BJ (cell line): ENCODE measurements at regions not wholly inside any gene's neighbourhood (a gene's known extent, or its start where the extent isn't known, plus 50 kb on each side); places are given as distances from the start of the nearest gene placed in this dataset.

Experiments
- CTCF ChIA-PET: fragments of 350-600 bp; formaldehyde crosslinking; extraction: SDS; loops from one replicate; lab custom pipeline; 2021; ENCODE audit warnings: antibody characterized with exemption, inconsistent platforms; lab: Yijun Ruan, JAX
- POLR2A ChIA-PET: fragments of 300-600 bp; sonication (Branson Sonifier 250); formaldehyde crosslinking; extraction: SDS; loops from one replicate; lab custom pipeline; 2021; ENCODE audit warnings: antibody characterized with exemption; lab: Charles Lee
- DNase-seq: peaks from one replicate; pipeline ENCODE4 v3.0.0-alpha.2; 2011; ENCODE audit warnings: low read depth
- H3K27me3 ChIP-seq: 2 replicates; pipeline ENCODE4 v1.6.0; 2011; ENCODE audit warnings: low read length; ENCODE audit not compliant: control insufficient read depth, insufficient read depth
- H3K36me3 ChIP-seq: 2 replicates; pipeline ENCODE4 v1.5.1; 2011; ENCODE audit warnings: low read length; ENCODE audit not compliant: control insufficient read depth, insufficient read depth
- H3K4me3 ChIP-seq: 2 replicates; pipeline ENCODE4 v1.5.1; 2011; ENCODE audit warnings: low read depth, mild to moderate bottlenecking, control low read depth, low read length
- TF ChIP-seq, protein P1 (sequence below): IDR thresholded peaks from 2 replicates; pipeline ENCODE4 v1.5.1; 2011; ENCODE audit warnings: low read depth, mild to moderate bottlenecking, control low read depth, inconsistent platforms, low read length, moderate library complexity; ENCODE audit not compliant: insufficient read depth

DNA sequence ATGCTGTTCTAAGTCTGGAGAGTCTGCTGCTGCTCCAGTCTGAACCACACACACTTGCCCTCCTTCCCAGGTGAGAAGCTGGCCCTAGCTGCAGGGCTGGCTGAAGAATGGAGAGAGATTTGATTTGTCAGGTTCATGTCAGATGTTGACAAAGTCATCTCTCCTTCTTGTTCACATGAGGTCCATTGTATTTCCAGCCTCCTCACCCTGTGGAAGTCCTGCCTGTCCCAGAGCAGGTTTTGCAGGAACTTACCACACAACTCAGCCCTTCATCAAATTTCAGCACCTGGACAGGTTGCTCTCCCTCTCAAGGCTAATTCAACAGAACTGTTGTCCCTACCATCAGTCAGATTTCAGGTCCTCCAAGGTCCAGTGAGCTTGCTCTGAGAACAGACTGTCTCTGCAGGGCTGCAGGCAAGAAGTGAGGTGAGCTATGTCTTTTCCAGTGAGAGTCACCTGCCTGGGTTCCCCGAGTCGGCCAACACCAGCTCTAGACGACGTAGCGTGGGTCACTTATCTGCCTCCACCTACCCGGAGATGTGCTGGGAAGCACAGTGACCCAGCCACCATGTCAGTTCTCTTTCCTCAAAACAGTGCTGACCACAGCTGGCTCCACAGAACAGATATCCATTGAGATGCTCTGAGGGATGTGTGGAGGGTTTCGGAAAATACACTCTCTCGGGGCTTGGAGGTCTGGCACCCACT is 58.0 kb upstream of the CD93 start:
- H3K4me3 ChIP-seq, result no peak overlapping the region
- DNase-seq, result no peak
- CTCF ChIA-PET, result interaction anchor here (1.6 kb wide), 1 partner anchor 9 kb away, joined by 4 read pairs; no protein-coding TSS in a partner anchor
- POLR2A ChIA-PET, result no interaction called here
- TF ChIP-seq, protein P1, sequence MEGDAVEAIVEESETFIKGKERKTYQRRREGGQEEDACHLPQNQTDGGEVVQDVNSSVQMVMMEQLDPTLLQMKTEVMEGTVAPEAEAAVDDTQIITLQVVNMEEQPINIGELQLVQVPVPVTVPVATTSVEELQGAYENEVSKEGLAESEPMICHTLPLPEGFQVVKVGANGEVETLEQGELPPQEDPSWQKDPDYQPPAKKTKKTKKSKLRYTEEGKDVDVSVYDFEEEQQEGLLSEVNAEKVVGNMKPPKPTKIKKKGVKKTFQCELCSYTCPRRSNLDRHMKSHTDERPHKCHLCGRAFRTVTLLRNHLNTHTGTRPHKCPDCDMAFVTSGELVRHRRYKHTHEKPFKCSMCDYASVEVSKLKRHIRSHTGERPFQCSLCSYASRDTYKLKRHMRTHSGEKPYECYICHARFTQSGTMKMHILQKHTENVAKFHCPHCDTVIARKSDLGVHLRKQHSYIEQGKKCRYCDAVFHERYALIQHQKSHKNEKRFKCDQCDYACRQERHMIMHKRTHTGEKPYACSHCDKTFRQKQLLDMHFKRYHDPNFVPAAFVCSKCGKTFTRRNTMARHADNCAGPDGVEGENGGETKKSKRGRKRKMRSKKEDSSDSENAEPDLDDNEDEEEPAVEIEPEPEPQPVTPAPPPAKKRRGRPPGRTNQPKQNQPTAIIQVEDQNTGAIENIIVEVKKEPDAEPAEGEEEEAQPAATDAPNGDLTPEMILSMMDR, result no peak
- no peaks in the 10 kb centered on the region for H3K36me3 ChIP-seq
- no peaks in the 10 kb centered on the region for H3K27me3 ChIP-seq

DNA sequence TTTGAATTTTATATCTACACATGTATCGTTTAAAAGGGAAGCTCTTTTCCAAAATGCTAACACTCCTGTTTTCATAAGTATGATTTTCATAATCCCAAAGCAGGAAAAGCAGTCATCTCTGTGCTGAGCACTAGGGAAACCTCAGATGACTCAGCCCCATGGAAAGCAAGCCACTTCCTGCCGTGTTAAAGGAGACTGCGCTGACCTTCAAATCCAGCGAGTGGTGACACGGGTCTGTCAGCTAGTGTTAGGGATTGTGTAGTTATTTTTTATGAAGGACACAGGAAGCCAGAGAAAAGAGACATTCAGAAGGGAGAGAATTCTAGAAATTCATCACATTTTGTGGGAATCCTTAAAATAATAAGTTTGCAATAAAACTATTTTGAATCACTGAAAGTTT is 57.0 kb upstream of the CD93 start:
- peak; percentile 53 for DNase-seq
- Histone ChIP-seq H3K36me3 (no peaks in the 10 kb centered on the region), H3K27me3 (no peaks in the 10 kb centered on the region), H3K4me3 (no peak overlapping the region)
- TF ChIP-seq, protein P1, result no peak
- POLR2A ChIA-PET, result no interaction called here
- CTCF ChIA-PET, result interaction anchor here (1.1 to 1.6 kb wide), 2 partner anchors 11 to 92 kb away, joined by 3 to 4 read pairs; no protein-coding TSS in a partner anchor

DNA sequence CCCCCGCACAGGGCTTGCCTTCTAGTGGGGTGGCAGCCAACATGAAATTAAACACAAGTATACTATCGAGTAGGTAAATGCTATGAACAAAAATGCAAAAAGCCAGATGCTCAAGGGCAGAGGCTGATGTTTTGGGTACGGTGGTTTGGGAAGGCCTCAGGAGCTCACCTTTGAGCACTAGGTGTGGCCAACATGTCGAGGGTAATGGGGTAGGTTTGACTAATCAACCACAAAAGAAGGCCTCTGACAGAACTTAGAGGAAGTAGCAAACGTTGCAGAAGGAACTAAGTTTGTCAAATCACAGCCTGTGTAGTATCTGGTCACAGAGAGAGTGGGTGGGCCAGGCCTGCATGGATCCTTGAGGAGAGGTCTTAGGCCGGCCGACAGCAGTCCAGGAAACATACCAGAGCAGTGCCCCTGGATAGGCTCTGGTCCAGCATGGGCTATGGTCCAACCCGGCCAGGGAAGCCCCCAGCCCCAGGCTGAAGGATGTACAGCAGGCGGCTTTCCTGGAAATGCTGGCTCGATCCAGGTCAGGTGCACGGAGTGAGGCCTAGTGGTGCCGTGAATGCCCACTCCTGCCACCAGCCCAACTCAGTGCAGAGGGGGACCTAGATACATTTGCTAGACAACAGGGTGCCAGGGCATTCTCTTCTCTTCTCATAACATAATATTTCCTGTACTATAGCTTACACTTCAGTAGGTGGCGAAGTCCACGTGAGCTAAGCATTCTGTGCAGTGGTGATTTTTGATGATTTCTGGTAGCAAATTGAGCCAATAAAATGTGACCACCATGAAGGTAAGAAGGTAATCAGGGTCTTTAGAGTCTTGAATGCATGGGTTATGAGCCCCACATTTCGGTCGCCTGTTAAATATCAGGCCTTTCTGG is 56.3 kb upstream of the CD93 start:
- ChIA-PET CTCF (interaction anchor here (0.7 to 1.1 kb wide), 2 partner anchors 26 to 91 kb away, joined by 3 read pairs; no protein-coding TSS in a partner anchor), POLR2A (interaction anchor here (0.5 kb wide), 1 partner anchor 13 kb away, joined by 6 read pairs; no protein-coding TSS in a partner anchor)
- Histone ChIP-seq H3K36me3 (no peaks in the 10 kb centered on the region), H3K27me3 (no peaks in the 10 kb centered on the region), H3K4me3 (no peak overlapping the region)
- TF ChIP-seq, protein P1, result no peak
- DNase-seq, result no peak

DNA sequence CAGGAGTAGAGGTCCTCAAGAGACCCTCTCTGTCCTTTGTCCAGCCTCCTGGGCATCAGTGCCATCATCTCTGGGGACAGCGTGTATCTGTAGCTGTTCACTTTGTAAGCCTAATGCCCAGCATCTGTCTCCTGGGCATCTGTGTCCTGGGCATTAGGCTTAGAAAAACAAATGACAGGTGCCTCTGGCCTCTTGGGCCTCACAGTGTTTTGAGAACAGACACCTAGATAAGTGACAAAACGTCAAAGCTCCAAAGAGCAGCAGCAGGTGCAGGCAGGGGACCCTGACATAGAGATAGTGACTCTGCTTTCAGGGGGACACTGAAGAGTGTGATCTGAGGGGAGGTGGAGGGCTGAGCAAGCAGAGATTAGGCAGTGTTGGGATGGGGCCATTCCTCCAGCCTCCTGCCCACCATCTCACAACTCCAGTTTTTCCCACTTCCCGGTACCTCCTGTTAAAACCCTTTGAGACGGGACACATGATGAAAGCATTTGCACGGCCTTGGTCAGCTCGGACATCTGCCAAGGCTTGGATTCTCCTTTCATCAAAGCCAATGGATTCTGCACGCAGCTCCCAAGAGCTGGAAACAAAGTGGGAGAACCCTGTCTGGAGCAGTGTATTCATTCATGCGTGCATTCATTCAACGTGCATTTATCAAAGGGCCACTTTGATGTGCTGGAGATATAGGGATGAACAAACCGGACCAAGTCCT is 55.5 kb upstream of the CD93 start:
- Histone ChIP-seq H3K36me3 (no peaks in the 10 kb centered on the region), H3K4me3 (no peak overlapping the region), H3K27me3 (no peaks in the 10 kb centered on the region)
- ChIA-PET CTCF (interaction anchor here (0.7 to 1.6 kb wide), 2 partner anchors 25 to 451 kb away, joined by 3 to 4 read pairs; no protein-coding TSS in a partner anchor), POLR2A (no interaction called here)
- TF ChIP-seq, protein P1, result no peak
- no peak for DNase-seq
